ENCODE measurements at regions not wholly inside any gene's neighbourhood (a gene's known extent, or its start where the extent isn't known, plus 50 kb on each side); places are given as distances from the start of the nearest gene placed in this dataset.

DNA sequence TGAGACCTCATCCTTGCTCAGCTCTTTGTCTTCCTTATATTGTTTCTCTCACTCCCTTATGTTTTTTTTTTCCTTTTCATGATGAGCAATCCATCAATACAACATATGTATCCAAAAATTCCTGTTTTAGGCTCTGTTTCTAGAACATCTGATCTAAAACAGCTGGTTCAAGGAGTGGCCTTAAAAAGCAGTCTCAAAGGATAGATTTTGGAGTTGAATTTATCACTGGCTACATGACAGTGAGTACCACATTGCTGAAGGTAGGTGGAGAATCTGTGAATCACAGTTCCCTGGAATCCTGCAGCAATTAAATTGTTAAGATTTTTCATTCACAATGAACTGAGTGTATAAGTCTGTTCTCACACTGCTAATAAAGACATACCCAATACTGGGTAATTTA, 155.8 kb upstream of the ADAMTS5 start:
- DNase-seq (ENCODE audit: low spot score) (no peak), ATAC-seq (no peak)
- 0 out of 2 replicates have a peak, but pooled peaks cover 8% of the 10 kb centered on the region for H3K9me3 Mint-ChIP-seq
- POLR2A ChIA-PET = no interaction called here
- H3K36me3 Mint-ChIP-seq = no peaks in the 10 kb centered on the region
- 0 out of 2 replicates have a peak, but pooled peaks cover 2% of the 10 kb centered on the region for H3K4me1 Mint-ChIP-seq
- CTCF ChIA-PET = no interaction called here
- H3K27me3 Mint-ChIP-seq (ENCODE audit: low read depth) = no peaks in the 10 kb centered on the region
- H3K4me3 Mint-ChIP-seq = no peak overlapping the region
- H3K27ac Mint-ChIP-seq = no peak overlapping the region
- TF ChIP-seq CBFB (CRISPR knock-in tag; IDR thresholded peaks at IDR 0.05; ENCODE audit: low read depth) (no peak), SOX15 (CRISPR knock-in tag; IDR thresholded peaks at IDR 0.05) (no peak), JUN (CRISPR knock-in tag; IDR thresholded peaks at IDR 0.05) (no peak), IRF2 (CRISPR knock-in tag; IDR thresholded peaks at IDR 0.05; ENCODE audit: borderline replicate concordance, low read depth) (no peak), HMGA2 (CRISPR knock-in tag; IDR thresholded peaks at IDR 0.05) (no peak), ETV6 (CRISPR knock-in tag; IDR thresholded peaks at IDR 0.05) (no peak), ZNF263 (CRISPR knock-in tag; IDR thresholded peaks at IDR 0.05; ENCODE audit: low read depth) (no peak)
- TF ChIP-seq, protein P1, sequence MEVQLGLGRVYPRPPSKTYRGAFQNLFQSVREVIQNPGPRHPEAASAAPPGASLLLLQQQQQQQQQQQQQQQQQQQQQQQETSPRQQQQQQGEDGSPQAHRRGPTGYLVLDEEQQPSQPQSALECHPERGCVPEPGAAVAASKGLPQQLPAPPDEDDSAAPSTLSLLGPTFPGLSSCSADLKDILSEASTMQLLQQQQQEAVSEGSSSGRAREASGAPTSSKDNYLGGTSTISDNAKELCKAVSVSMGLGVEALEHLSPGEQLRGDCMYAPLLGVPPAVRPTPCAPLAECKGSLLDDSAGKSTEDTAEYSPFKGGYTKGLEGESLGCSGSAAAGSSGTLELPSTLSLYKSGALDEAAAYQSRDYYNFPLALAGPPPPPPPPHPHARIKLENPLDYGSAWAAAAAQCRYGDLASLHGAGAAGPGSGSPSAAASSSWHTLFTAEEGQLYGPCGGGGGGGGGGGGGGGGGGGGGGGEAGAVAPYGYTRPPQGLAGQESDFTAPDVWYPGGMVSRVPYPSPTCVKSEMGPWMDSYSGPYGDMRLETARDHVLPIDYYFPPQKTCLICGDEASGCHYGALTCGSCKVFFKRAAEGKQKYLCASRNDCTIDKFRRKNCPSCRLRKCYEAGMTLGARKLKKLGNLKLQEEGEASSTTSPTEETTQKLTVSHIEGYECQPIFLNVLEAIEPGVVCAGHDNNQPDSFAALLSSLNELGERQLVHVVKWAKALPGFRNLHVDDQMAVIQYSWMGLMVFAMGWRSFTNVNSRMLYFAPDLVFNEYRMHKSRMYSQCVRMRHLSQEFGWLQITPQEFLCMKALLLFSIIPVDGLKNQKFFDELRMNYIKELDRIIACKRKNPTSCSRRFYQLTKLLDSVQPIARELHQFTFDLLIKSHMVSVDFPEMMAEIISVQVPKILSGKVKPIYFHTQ (CRISPR knock-in tag; IDR thresholded peaks at IDR 0.05) = no peak
- TF ChIP-seq, protein P2, sequence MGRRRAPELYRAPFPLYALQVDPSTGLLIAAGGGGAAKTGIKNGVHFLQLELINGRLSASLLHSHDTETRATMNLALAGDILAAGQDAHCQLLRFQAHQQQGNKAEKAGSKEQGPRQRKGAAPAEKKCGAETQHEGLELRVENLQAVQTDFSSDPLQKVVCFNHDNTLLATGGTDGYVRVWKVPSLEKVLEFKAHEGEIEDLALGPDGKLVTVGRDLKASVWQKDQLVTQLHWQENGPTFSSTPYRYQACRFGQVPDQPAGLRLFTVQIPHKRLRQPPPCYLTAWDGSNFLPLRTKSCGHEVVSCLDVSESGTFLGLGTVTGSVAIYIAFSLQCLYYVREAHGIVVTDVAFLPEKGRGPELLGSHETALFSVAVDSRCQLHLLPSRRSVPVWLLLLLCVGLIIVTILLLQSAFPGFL (CRISPR knock-in tag; IDR thresholded peaks at IDR 0.05; ENCODE audit: borderline replicate concordance) = no peak
- TF ChIP-seq, protein P3, sequence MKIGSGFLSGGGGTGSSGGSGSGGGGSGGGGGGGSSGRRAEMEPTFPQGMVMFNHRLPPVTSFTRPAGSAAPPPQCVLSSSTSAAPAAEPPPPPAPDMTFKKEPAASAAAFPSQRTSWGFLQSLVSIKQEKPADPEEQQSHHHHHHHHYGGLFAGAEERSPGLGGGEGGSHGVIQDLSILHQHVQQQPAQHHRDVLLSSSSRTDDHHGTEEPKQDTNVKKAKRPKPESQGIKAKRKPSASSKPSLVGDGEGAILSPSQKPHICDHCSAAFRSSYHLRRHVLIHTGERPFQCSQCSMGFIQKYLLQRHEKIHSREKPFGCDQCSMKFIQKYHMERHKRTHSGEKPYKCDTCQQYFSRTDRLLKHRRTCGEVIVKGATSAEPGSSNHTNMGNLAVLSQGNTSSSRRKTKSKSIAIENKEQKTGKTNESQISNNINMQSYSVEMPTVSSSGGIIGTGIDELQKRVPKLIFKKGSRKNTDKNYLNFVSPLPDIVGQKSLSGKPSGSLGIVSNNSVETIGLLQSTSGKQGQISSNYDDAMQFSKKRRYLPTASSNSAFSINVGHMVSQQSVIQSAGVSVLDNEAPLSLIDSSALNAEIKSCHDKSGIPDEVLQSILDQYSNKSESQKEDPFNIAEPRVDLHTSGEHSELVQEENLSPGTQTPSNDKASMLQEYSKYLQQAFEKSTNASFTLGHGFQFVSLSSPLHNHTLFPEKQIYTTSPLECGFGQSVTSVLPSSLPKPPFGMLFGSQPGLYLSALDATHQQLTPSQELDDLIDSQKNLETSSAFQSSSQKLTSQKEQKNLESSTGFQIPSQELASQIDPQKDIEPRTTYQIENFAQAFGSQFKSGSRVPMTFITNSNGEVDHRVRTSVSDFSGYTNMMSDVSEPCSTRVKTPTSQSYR (CRISPR knock-in tag; IDR thresholded peaks at IDR 0.05) = no peak
- TF ChIP-seq, protein P4, sequence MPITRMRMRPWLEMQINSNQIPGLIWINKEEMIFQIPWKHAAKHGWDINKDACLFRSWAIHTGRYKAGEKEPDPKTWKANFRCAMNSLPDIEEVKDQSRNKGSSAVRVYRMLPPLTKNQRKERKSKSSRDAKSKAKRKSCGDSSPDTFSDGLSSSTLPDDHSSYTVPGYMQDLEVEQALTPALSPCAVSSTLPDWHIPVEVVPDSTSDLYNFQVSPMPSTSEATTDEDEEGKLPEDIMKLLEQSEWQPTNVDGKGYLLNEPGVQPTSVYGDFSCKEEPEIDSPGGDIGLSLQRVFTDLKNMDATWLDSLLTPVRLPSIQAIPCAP (CRISPR knock-in tag; IDR thresholded peaks at IDR 0.05) = no peak
- TF ChIP-seq, protein P5, sequence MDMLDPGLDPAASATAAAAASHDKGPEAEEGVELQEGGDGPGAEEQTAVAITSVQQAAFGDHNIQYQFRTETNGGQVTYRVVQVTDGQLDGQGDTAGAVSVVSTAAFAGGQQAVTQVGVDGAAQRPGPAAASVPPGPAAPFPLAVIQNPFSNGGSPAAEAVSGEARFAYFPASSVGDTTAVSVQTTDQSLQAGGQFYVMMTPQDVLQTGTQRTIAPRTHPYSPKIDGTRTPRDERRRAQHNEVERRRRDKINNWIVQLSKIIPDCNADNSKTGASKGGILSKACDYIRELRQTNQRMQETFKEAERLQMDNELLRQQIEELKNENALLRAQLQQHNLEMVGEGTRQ (CRISPR knock-in tag; IDR thresholded peaks at IDR 0.05) = no peak
- TF ChIP-seq, protein P6, sequence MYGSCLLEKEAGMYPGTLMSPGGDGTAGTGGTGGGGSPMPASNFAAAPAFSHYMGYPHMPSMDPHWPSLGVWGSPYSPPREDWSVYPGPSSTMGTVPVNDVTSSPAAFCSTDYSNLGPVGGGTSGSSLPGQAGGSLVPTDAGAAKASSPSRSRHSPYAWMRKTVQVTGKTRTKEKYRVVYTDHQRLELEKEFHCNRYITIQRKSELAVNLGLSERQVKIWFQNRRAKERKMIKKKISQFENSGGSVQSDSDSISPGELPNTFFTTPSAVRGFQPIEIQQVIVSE (CRISPR knock-in tag; IDR thresholded peaks at IDR 0.05; ENCODE audit: borderline replicate concordance) = no peak

DNA sequence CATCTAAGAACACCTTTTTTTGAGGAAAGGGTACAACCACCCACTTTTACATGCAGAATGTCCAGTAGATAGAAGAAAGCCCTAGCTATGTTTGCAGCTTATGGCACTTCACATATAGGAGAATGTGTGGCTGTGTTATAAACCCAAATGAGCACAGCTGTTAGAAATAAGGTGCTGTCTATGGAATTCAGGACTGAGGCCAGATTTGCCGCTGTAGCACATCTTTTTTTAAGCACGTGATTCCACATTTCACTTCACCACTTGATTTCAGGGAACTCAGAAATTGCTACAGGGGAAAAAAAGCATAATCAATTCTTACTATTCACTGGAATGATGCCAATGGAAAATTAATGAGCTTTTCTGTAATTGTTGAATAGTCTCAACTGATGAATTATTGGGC, 147.2 kb upstream of the ADAMTS5 start:
- no peak overlapping the region for H3K4me3 Mint-ChIP-seq
- no peak for ATAC-seq
- TF ChIP-seq NFYB (CRISPR knock-in tag; conservative IDR thresholded peaks at IDR 0.05; ENCODE audit: low read depth) (no peak), SMAD4 (CRISPR knock-in tag; IDR thresholded peaks at IDR 0.05) (no peak), ZNF416 (CRISPR knock-in tag; IDR thresholded peaks at IDR 0.05) (no peak), NR3C1 (CRISPR knock-in tag; conservative IDR thresholded peaks at IDR 0.05; ENCODE audit: low read depth) (no peak), ZNF396 (CRISPR knock-in tag; IDR thresholded peaks at IDR 0.05; ENCODE audit: borderline replicate concordance) (no peak)
- TF ChIP-seq, protein P1 (CRISPR knock-in tag; IDR thresholded peaks at IDR 0.05) = no peak
- TF ChIP-seq, protein P3 (CRISPR knock-in tag; IDR thresholded peaks at IDR 0.05) = no peak

More for the DNA sequence above, 147.2 kb upstream of the ADAMTS5 start:
- POLR2A ChIA-PET = no interaction called here
- Mint-ChIP-seq H3K27me3 (ENCODE audit: low read depth) (no peaks in the 10 kb centered on the region), H3K9me3 (peaks cover 4% of the 10 kb centered on the region), H3K36me3 (0 out of 2 replicates have a peak, but pooled peaks cover 2% of the 10 kb centered on the region), H3K27ac (no peak overlapping the region), H3K4me1 (peaks cover 9% of the 10 kb centered on the region)
- CTCF ChIA-PET = no interaction called here
- DNase-seq (ENCODE audit: low spot score) = no peak
